ENCODE measurements at regions not wholly inside any gene's neighbourhood (a gene's known extent, or its start where the extent isn't known, plus 50 kb on each side); places are given as distances from the start of the nearest gene placed in this dataset.

- Histone ChIP-seq H3K9me2 (ENCODE audit: low read depth, low read length) (no peaks in the 10 kb centered on the region), H3K9me3 (ENCODE audit: low read length) (no peaks in the 10 kb centered on the region), H3K79me2 (ENCODE audit: insufficient read depth, low read length) (no peaks in the 10 kb centered on the region), H4K20me1 (ENCODE audit: insufficient read depth, low read length) (no peaks in the 10 kb centered on the region), H3K27me3 (ENCODE audit: insufficient read depth, low read length) (no peaks in the 10 kb centered on the region), H3K4me1 (ENCODE audit: insufficient read depth, low read length, severe bottlenecking) (no peaks in the 10 kb centered on the region), H3K9ac (ENCODE audit: low read length) (no peak overlapping the region), H3K36me3 (ENCODE audit: insufficient read depth, low read length) (no peaks in the 10 kb centered on the region), H3K4me3 (ENCODE audit: low read depth, low read length, poor library complexity, severe bottlenecking) (no peak overlapping the region), H2AFZ (ENCODE audit: low read length) (no peak overlapping the region), H3K4me2 (ENCODE audit: low read length) (no peak overlapping the region), H3F3A (ENCODE audit: insufficient read depth, low read length) (no peaks in the 10 kb centered on the region), H3K27ac (ENCODE audit: low read depth, low read length, poor library complexity, severe bottlenecking) (no peak overlapping the region)
- TF ChIP-seq CTCF (IDR thresholded peaks at IDR 0.05; ENCODE audit: low read length) (no peak), EZH2 (IDR thresholded peaks at IDR 0.05; ENCODE audit: borderline replicate concordance, low read length) (no peak)
Observed at GRCh38 chr17:73865831-73866230, 221.6 kb upstream of the SDK2 start.

- H3K79me2 ChIP-seq (ENCODE audit: insufficient read depth, low read length), result no peaks in the 10 kb centered on the region
- H3F3A ChIP-seq (ENCODE audit: insufficient read depth, low read length), result no peaks in the 10 kb centered on the region
- no peaks in the 10 kb centered on the region for H3K27me3 ChIP-seq (ENCODE audit: insufficient read depth, low read length)
- TF ChIP-seq EZH2 (IDR thresholded peaks at IDR 0.05; ENCODE audit: borderline replicate concordance, low read length) (no peak), CTCF (IDR thresholded peaks at IDR 0.05; ENCODE audit: low read length) (no peak)
- H3K4me1 ChIP-seq (ENCODE audit: insufficient read depth, low read length, severe bottlenecking), result no peaks in the 10 kb centered on the region
- H3K4me3 ChIP-seq (ENCODE audit: low read depth, low read length, poor library complexity, severe bottlenecking), result no peak overlapping the region
- no peaks in the 10 kb centered on the region for H3K9me3 ChIP-seq (ENCODE audit: low read length)
- H3K4me2 ChIP-seq (ENCODE audit: low read length), result no peak overlapping the region
- H3K9ac ChIP-seq (ENCODE audit: low read length), result no peak overlapping the region
- H3K27ac ChIP-seq (ENCODE audit: low read depth, low read length, poor library complexity, severe bottlenecking), result no peak overlapping the region
- H3K9me2 ChIP-seq (ENCODE audit: low read depth, low read length), result no peaks in the 10 kb centered on the region
- H3K36me3 ChIP-seq (ENCODE audit: insufficient read depth, low read length), result no peaks in the 10 kb centered on the region
- no peaks in the 10 kb centered on the region for H4K20me1 ChIP-seq (ENCODE audit: insufficient read depth, low read length)
- H2AFZ ChIP-seq (ENCODE audit: low read length), result no peak overlapping the region
Observed at GRCh38 chr17:73867056-73867455, 222.8 kb upstream of the SDK2 start.

GRCh38 chr17:73870068-73870467, 225.8 kb upstream of the SDK2 start:
- Histone ChIP-seq H3K79me2 (ENCODE audit: insufficient read depth, low read length) (no peaks in the 10 kb centered on the region), H3K9ac (ENCODE audit: low read length) (no peak overlapping the region), H4K20me1 (ENCODE audit: insufficient read depth, low read length) (no peaks in the 10 kb centered on the region), H3K4me3 (ENCODE audit: low read depth, low read length, poor library complexity, severe bottlenecking) (no peak overlapping the region), H3K4me1 (ENCODE audit: insufficient read depth, low read length, severe bottlenecking) (no peaks in the 10 kb centered on the region), H3K27ac (ENCODE audit: low read depth, low read length, poor library complexity, severe bottlenecking) (no peak overlapping the region), H3F3A (ENCODE audit: insufficient read depth, low read length) (no peaks in the 10 kb centered on the region), H3K36me3 (ENCODE audit: insufficient read depth, low read length) (no peaks in the 10 kb centered on the region), H3K27me3 (ENCODE audit: insufficient read depth, low read length) (no peaks in the 10 kb centered on the region), H3K9me3 (ENCODE audit: low read length) (no peaks in the 10 kb centered on the region), H2AFZ (ENCODE audit: low read length) (no peak overlapping the region), H3K4me2 (ENCODE audit: low read length) (no peak overlapping the region), H3K9me2 (ENCODE audit: low read depth, low read length) (no peaks in the 10 kb centered on the region)
- TF ChIP-seq CTCF (IDR thresholded peaks at IDR 0.05; ENCODE audit: low read length), result no peak
- no peak for TF ChIP-seq EZH2 (IDR thresholded peaks at IDR 0.05; ENCODE audit: borderline replicate concordance, low read length)

All from OCI-LY1 (cell line).